B cell (primary cell): ENCODE measurements at regions not wholly inside any gene's neighbourhood (a gene's known extent, or its start where the extent isn't known, plus 50 kb on each side); places are given as distances from the start of the nearest gene placed in this dataset.

ENCODE experiments used
- ATAC-seq: fragments of 200-7000 bp; cut with Tn5 transposase; one replicate; pipeline ENCODE4 v1.10.0; 2021; ENCODE audit warnings: low read depth, mild to moderate bottlenecking, moderate number of reproducible peaks, moderate library complexity
- CTCF ChIA-PET: fragments of 350-600 bp; sonication (Branson Sonifier 250); formaldehyde crosslinking; loops from one replicate; lab custom pipeline; 2021; ENCODE audit warnings: antibody characterized with exemption, inconsistent platforms; lab: Charles Lee
- POLR2A ChIA-PET: fragments of 350-600 bp; sonication (Branson Sonifier 250); formaldehyde crosslinking; loops from one replicate; lab custom pipeline; 2021; ENCODE audit warnings: antibody characterized with exemption; lab: Charles Lee
- DNase-seq: peaks from one replicate; pipeline ENCODE4 v3.0.0; 2013
- H2AFZ ChIP-seq: 2 replicates; pipeline ENCODE4 v1.6.1; 2012; ENCODE audit warnings: mild to moderate bottlenecking, low read depth, low read length; ENCODE audit not compliant: insufficient read depth, poor library complexity, severe bottlenecking
- H3K27ac ChIP-seq, 2 donors: 1 replicate in 1 of 2; 2 replicates in 1 of 2; pipeline ENCODE4 v1.5.1; 2012 to 2013; ENCODE audit warnings: low read length in 2 of 2, mild to moderate bottlenecking in 2 of 2, moderate library complexity in 1 of 2
- H3K27me3 ChIP-seq, 4 experiments: fragments of 200-600 bp in 1 of 4; sonication (generic) in 1 of 4; replicated peaks in 1 of 4; 1 replicate in 2 of 4; 2 replicates in 2 of 4; pipeline versions ENCODE4 v1.6.1 to v1.7.0; 2013 to 2016; ENCODE audit warnings: low read length in 3 of 4, mild to moderate bottlenecking in 2 of 4, mixed read lengths in 1 of 4, moderate library complexity in 1 of 4; ENCODE audit not compliant: insufficient read depth in 4 of 4, control insufficient read depth in 3 of 4; ENCODE audit errors: control extremely low read depth in 1 of 4
- H3K36me3 ChIP-seq, 2 experiments: replicated peaks in 1 of 2; 1 replicate in 1 of 2; 2 replicates in 1 of 2; pipeline versions ENCODE4 v1.6.1 to v1.7.1; 2013; ENCODE audit warnings: low read length in 1 of 2; ENCODE audit not compliant: insufficient read depth in 2 of 2, control insufficient read depth in 1 of 2; ENCODE audit errors: control extremely low read depth in 1 of 2, extremely low read depth in 1 of 2
- H3K4me1 ChIP-seq, 2 donors: fragments of 200-600 bp in 1 of 2; sonication (generic) in 1 of 2; 1 replicate in 1 of 2; 2 replicates in 1 of 2; pipeline versions ENCODE4 v1.5.1 to v1.6.1; 2013 to 2017; ENCODE audit warnings: low read length in 2 of 2; ENCODE audit not compliant: control insufficient read depth in 2 of 2, insufficient read depth in 2 of 2
- H3K4me2 ChIP-seq: replicated peaks from 2 replicates; pipeline ENCODE3; 2012; ENCODE audit warnings: mild to moderate bottlenecking, low read depth, low read length; ENCODE audit not compliant: poor library complexity, severe bottlenecking
- H3K4me3 ChIP-seq, 5 experiments: fragments of 200-600 bp in 1 of 5; sonication (generic) in 1 of 5; 1 replicate in 3 of 5; 2 replicates in 2 of 5; pipeline versions ENCODE4 v1.5.1 to v1.7.0; 2011 to 2016; ENCODE audit warnings: low read length in 4 of 5, mild to moderate bottlenecking in 4 of 5, low read depth in 2 of 5, control low read depth in 1 of 5, moderate library complexity in 1 of 5; ENCODE audit not compliant: insufficient read depth in 1 of 5; ENCODE audit errors: control extremely low read depth in 1 of 5, extremely low read depth in 1 of 5
- H3K79me2 ChIP-seq: fragments of 200-600 bp; sonication (generic); one replicate; pipeline ENCODE4 v1.6.0; 2016; ENCODE audit warnings: low read length; ENCODE audit not compliant: control insufficient read depth, insufficient read depth
- H3K9ac ChIP-seq: fragments of 200-600 bp; sonication (generic); 2 replicates; pipeline ENCODE4 v1.6.1; 2017; ENCODE audit warnings: mild to moderate bottlenecking, low read length, moderate library complexity
- H3K9me3 ChIP-seq, 3 donors: one replicate each; pipeline versions ENCODE4 v1.6.1 to v1.7.1; 2013; ENCODE audit warnings: low read length in 2 of 3; ENCODE audit not compliant: control insufficient read depth in 2 of 3, insufficient read depth in 1 of 3; ENCODE audit errors: control extremely low read depth in 1 of 3
- H4K20me1 ChIP-seq: 2 replicates; pipeline ENCODE4 v1.6.0; 2012; ENCODE audit warnings: mild to moderate bottlenecking, low read length; ENCODE audit not compliant: insufficient read depth, control insufficient read depth, poor library complexity, severe bottlenecking
- H3K27ac Mint-ChIP-seq: one replicate; pipeline ENCODE4 v1.8.0; 2021; ENCODE audit warnings: mixed read lengths
- H3K27me3 Mint-ChIP-seq: one replicate; pipeline ENCODE4 v1.8.0; 2021; ENCODE audit warnings: mixed read lengths
- H3K4me1 Mint-ChIP-seq: one replicate; pipeline ENCODE4 v1.8.0; 2021; ENCODE audit warnings: mixed read lengths
- H3K4me3 Mint-ChIP-seq: one replicate; pipeline ENCODE4 v1.8.0; 2021; ENCODE audit warnings: mixed read lengths
- H3K9me3 Mint-ChIP-seq: one replicate; pipeline ENCODE4 v1.8.0; 2022; ENCODE audit warnings: mixed read lengths; ENCODE audit not compliant: insufficient read depth
- CTCF ChIP-seq: fragments of 200-600 bp; IDR thresholded peaks from one replicate; pipeline ENCODE4 v1.8.0; 2022; ENCODE audit warnings: antibody characterized with exemption, mild to moderate bottlenecking
- EZH2 ChIP-seq: IDR thresholded peaks from 2 replicates; pipeline ENCODE4 v1.6.1; 2012; ENCODE audit warnings: borderline replicate concordance, low read depth, mild to moderate bottlenecking, moderate library complexity, low read length; ENCODE audit not compliant: insufficient read depth, poor library complexity, severe bottlenecking
- WGBS: methylation state at CpG from one replicate; pipeline ENCODE4 v1.1.5; 2013; ENCODE audit warnings: missing lambda C conversion rate; ENCODE audit not compliant: insufficient coverage; 5-methylcytosine and 5-hydroxymethylcytosine counted together
- intact Hi-C: fragments of 100-400 bp; cut with micrococcal nuclease; formaldehyde crosslinking; loops from one replicate; pipeline ENCODE4 v1.10.0; 2022

- no peak overlapping the region for H2AFZ ChIP-seq
- intact Hi-C loops, result no loop called here
- DNase-seq, result no peak
- H3K4me1 ChIP-seq, result no peaks in the 10 kb centered on the region
- no peak overlapping the region for H3K4me3 ChIP-seq
- no peak overlapping the region for H3K4me2 ChIP-seq
- no peak overlapping the region for H3K9ac ChIP-seq
- no peak overlapping the region for H3K4me3 Mint-ChIP-seq
- H3K9me3 ChIP-seq, result peaks cover 0 to 4% (median 0%) of the 10 kb centered on the region in 3 donors
- CTCF ChIA-PET, result no interaction called here
- POLR2A ChIA-PET, result no interaction called here
- no peaks in the 10 kb centered on the region for H3K27me3 ChIP-seq
- no peaks in the 10 kb centered on the region for H3K79me2 ChIP-seq
- WGBS, result 86% methylated on average over 3 of the region's 3 CpGs
- H3K9me3 Mint-ChIP-seq, result peaks cover 2% of the 10 kb centered on the region
- no peak for TF ChIP-seq CTCF
- no peak for ATAC-seq
- H3K27ac Mint-ChIP-seq, result no peak overlapping the region
- no peak overlapping the region for H3K27ac ChIP-seq
- no peaks in the 10 kb centered on the region for H3K27me3 Mint-ChIP-seq
- H3K36me3 ChIP-seq, result no peaks in the 10 kb centered on the region
- H3K4me1 Mint-ChIP-seq, result no peaks in the 10 kb centered on the region
- no peaks in the 10 kb centered on the region for H4K20me1 ChIP-seq
These were observed 1032.1 kb downstream of the NTRK3 start for GRCh38 chr15:87224404-87224803.

- no peak overlapping the region for H3K27ac ChIP-seq
- CTCF ChIA-PET, result no interaction called here
- no peak overlapping the region for H3K27ac Mint-ChIP-seq
- H4K20me1 ChIP-seq, result no peaks in the 10 kb centered on the region
- no peaks in the 10 kb centered on the region for H3K4me1 Mint-ChIP-seq
- WGBS, result no CpG with 5 or more reads among the region's 6 CpGs
- H3K4me3 ChIP-seq, result no peak overlapping the region
- no peak overlapping the region for H3K9ac ChIP-seq
- H3K27me3 ChIP-seq, result no peaks in the 10 kb centered on the region
- H2AFZ ChIP-seq, result no peak overlapping the region
- no peaks in the 10 kb centered on the region for H3K79me2 ChIP-seq
- intact Hi-C loops, result no loop called here
- no peaks in the 10 kb centered on the region for H3K36me3 ChIP-seq
- ATAC-seq (no peak), DNase-seq (no peak)
- H3K4me3 Mint-ChIP-seq, result no peak overlapping the region
- H3K4me1 ChIP-seq, result no peaks in the 10 kb centered on the region
- no peaks in the 10 kb centered on the region for H3K27me3 Mint-ChIP-seq
- H3K9me3 Mint-ChIP-seq, result peaks cover 3% of the 10 kb centered on the region
- H3K9me3 ChIP-seq, result peaks cover 0 to 4% (median 0%) of the 10 kb centered on the region in 3 donors
- TF ChIP-seq CTCF, result no peak
- TF ChIP-seq EZH2, result no peak
- no peak overlapping the region for H3K4me2 ChIP-seq
- POLR2A ChIA-PET, result no interaction called here
These were observed 1036.6 kb downstream of the NTRK3 start for GRCh38 chr15:87219650-87220615.
